HG02938 (cell line): ENCODE measurements at regions not wholly inside any gene's neighbourhood (a gene's known extent, or its start where the extent isn't known, plus 50 kb on each side); places are given as distances from the start of the nearest gene placed in this dataset.
"Not testable (repeated sequence)": the region's sequence is repeated elsewhere in the genome, so short reads cannot be mapped to it uniquely, and the experiment has no call there.

ENCODE experiments used
- ATAC-seq: cut with Tn5 transposase; IDR thresholded peaks from one replicate; pipeline ENCODE4 v1.9.1; 2021; ENCODE audit warnings: mild to moderate bottlenecking, moderate library complexity; ENCODE audit not compliant: unreplicated experiment

GRCh38 chr13:85140192-85140591 is 659.0 kb downstream of the SLITRK6 start:
- ATAC-seq, result no peak

GRCh38 chr13:85137516-85137915 is 661.7 kb downstream of the SLITRK6 start:
- ATAC-seq, result no peak

GRCh38 chr13:85132986-85133385 is 666.2 kb downstream of the SLITRK6 start:
- ATAC-seq, result no peak

- not testable (repeated sequence) for ATAC-seq
Observed at GRCh38 chr13:85123501-85123900, 675.7 kb downstream of the SLITRK6 start.

GRCh38 chr13:85108356-85108755 is 690.9 kb downstream of the SLITRK6 start:
- ATAC-seq, result no peak

GRCh38 chr13:85099245-85099644 is 700.0 kb downstream of the SLITRK6 start:
- ATAC-seq, result no peak

GRCh38 chr13:85095418-85096272 is 703.6 kb downstream of the SLITRK6 start:
- ATAC-seq, result no peak

- no peak for ATAC-seq
Observed at GRCh38 chr13:85093808-85094207, 705.4 kb downstream of the SLITRK6 start.

- no peak for ATAC-seq
Observed at GRCh38 chr13:85091631-85092234, 707.5 kb downstream of the SLITRK6 start.

- ATAC-seq, result no peak
Observed at GRCh38 chr13:85089186-85089585, 710.0 kb downstream of the SLITRK6 start.

GRCh38 chr13:85080691-85081090 is 718.5 kb downstream of the SLITRK6 start:
- no peak for ATAC-seq

- no peak for ATAC-seq
Observed at GRCh38 chr13:85076343-85076742, 722.9 kb downstream of the SLITRK6 start.

GRCh38 chr13:85074543-85075313 is 724.5 kb downstream of the SLITRK6 start:
- ATAC-seq, result no peak

- no peak for ATAC-seq
Observed at GRCh38 chr13:85068231-85068630, 731.0 kb downstream of the SLITRK6 start.

- ATAC-seq, result no peak
Observed at GRCh38 chr13:85040215-85040614, 759.0 kb downstream of the SLITRK6 start.

- no peak for ATAC-seq
Observed at GRCh38 chr13:85031771-85032170, 767.4 kb downstream of the SLITRK6 start.

- ATAC-seq, result no peak
Observed at GRCh38 chr13:85028035-85028434, 771.2 kb downstream of the SLITRK6 start.

- ATAC-seq, result no peak
Observed at GRCh38 chr13:85019121-85019520, 780.1 kb downstream of the SLITRK6 start.

GRCh38 chr13:85013006-85013405 is 786.2 kb downstream of the SLITRK6 start:
- ATAC-seq, result no peak

- ATAC-seq, result no peak
Observed at GRCh38 chr13:85009447-85009846, 789.8 kb downstream of the SLITRK6 start.

GRCh38 chr13:84999252-84999651 is 800.0 kb downstream of the SLITRK6 start:
- ATAC-seq, result no peak

- no peak for ATAC-seq
Observed at GRCh38 chr13:84998681-84999080, 800.5 kb downstream of the SLITRK6 start.
